Neuronal stem cell (in vitro differentiated cells): ENCODE measurements at regions not wholly inside any gene's neighbourhood (a gene's known extent, or its start where the extent isn't known, plus 50 kb on each side); places are given as distances from the start of the nearest gene placed in this dataset.

Experiments used
- DNase-seq: peaks from one replicate; pipeline ENCODE4 v3.0.0-alpha.2; 2013; ENCODE audit warnings: low spot score
- H2AFZ ChIP-seq: one replicate; pipeline ENCODE4 v1.6.1; 2013; ENCODE audit warnings: mild to moderate bottlenecking, low read length, inconsistent platforms
- H2AK5ac ChIP-seq: 2 replicates; pipeline ENCODE4 v1.6.1; 2013; ENCODE audit warnings: low read depth, mild to moderate bottlenecking, inconsistent platforms, low read length, moderate library complexity, mixed read lengths
- H2BK120ac ChIP-seq: 2 replicates; pipeline ENCODE4 v1.6.1; 2013; ENCODE audit warnings: low read depth, mild to moderate bottlenecking, inconsistent platforms, low read length, moderate library complexity, mixed read lengths
- H2BK12ac ChIP-seq: one replicate; pipeline ENCODE4 v1.6.1; 2013; ENCODE audit warnings: low read length, inconsistent platforms
- H2BK15ac ChIP-seq: 2 replicates; pipeline ENCODE4 v1.6.1; 2013; ENCODE audit warnings: mild to moderate bottlenecking, low read length, inconsistent platforms, mixed read lengths
- H2BK5ac ChIP-seq: one replicate; pipeline ENCODE4 v1.6.1; 2013; ENCODE audit warnings: inconsistent platforms, mild to moderate bottlenecking, low read length, moderate library complexity
- H3K14ac ChIP-seq: one replicate; pipeline ENCODE4 v1.6.1; 2013; ENCODE audit warnings: low read length, inconsistent platforms
- H3K18ac ChIP-seq: 2 replicates; pipeline ENCODE4 v1.6.1; 2013; ENCODE audit warnings: low read length, inconsistent platforms
- H3K23ac ChIP-seq: 2 replicates; pipeline ENCODE4 v1.6.1; 2013; ENCODE audit warnings: low read depth, mild to moderate bottlenecking, mixed read lengths, low read length, inconsistent platforms; ENCODE audit not compliant: poor library complexity
- H3K27ac ChIP-seq: replicated peaks from 3 replicates; pipeline ENCODE4 v1.5.1; 2013; ENCODE audit warnings: low read length, inconsistent platforms
- H3K27me3 ChIP-seq, 3 experiments: 2 replicates each; pipeline ENCODE4 v1.6.1; 2013; ENCODE audit warnings: low read length in 3 of 3, mild to moderate bottlenecking in 2 of 3, inconsistent platforms in 1 of 3, low read depth in 1 of 3, mixed read lengths in 1 of 3, moderate library complexity in 1 of 3; ENCODE audit not compliant: control insufficient read depth in 3 of 3, insufficient read depth in 3 of 3
- H3K36me3 ChIP-seq, 2 donors: replicated peaks in 1 of 2; 2 replicates each; pipeline ENCODE4 v1.6.1; 2013; ENCODE audit warnings: low read length in 2 of 2; ENCODE audit not compliant: control insufficient read depth in 2 of 2, insufficient read depth in 2 of 2
- H3K4ac ChIP-seq: 2 replicates; pipeline ENCODE4 v1.6.1; 2013; ENCODE audit warnings: inconsistent platforms, mild to moderate bottlenecking, low read length, moderate library complexity
- H3K4me1 ChIP-seq, 2 donors: 1 replicate in 1 of 2; 2 replicates in 1 of 2; pipeline ENCODE4 v1.6.1; 2013; ENCODE audit warnings: low read length in 2 of 2, low read depth in 1 of 2; ENCODE audit not compliant: control insufficient read depth in 2 of 2, insufficient read depth in 1 of 2
- H3K4me2 ChIP-seq: one replicate; pipeline ENCODE4 v1.6.1; 2013; ENCODE audit warnings: mild to moderate bottlenecking, low read length, inconsistent platforms; ENCODE audit not compliant: insufficient read depth, poor library complexity, severe bottlenecking
- H3K4me3 ChIP-seq, 2 donors: 2 replicates each; pipeline ENCODE4 v1.5.1; 2013; ENCODE audit warnings: low read length in 2 of 2, mild to moderate bottlenecking in 2 of 2, inconsistent platforms in 1 of 2, moderate library complexity in 1 of 2
- H3K79me1 ChIP-seq: one replicate; pipeline ENCODE4 v1.6.1; 2013; ENCODE audit warnings: low read depth, mild to moderate bottlenecking, inconsistent platforms, low read length, moderate library complexity
- H3K9ac ChIP-seq: one replicate; pipeline ENCODE4 v1.6.1; 2013; ENCODE audit warnings: mild to moderate bottlenecking, low read depth, low read length, inconsistent platforms; ENCODE audit not compliant: poor library complexity
- H3K9me3 ChIP-seq, 2 donors: replicated peaks in 1 of 2; 2 replicates each; pipeline versions ENCODE3 to v1.6.1; 2013; ENCODE audit warnings: low read length in 2 of 2, mild to moderate bottlenecking in 2 of 2, inconsistent platforms in 1 of 2, low read depth in 1 of 2, mixed read lengths in 1 of 2, moderate library complexity in 1 of 2; ENCODE audit not compliant: control insufficient read depth in 2 of 2, insufficient read depth in 1 of 2
- H4K8ac ChIP-seq: one replicate; pipeline ENCODE4 v1.6.1; 2013; ENCODE audit warnings: low read depth, mild to moderate bottlenecking, inconsistent platforms, low read length, moderate library complexity
- H4K91ac ChIP-seq: one replicate; pipeline ENCODE4 v1.6.1; 2013; ENCODE audit warnings: low read length, low read depth, mild to moderate bottlenecking, inconsistent platforms; ENCODE audit not compliant: poor library complexity
- WGBS, 2 donors: extraction: QIAGEN DNeasy Blood & Tissue Kit; methylation state at CpG; one replicate each; pipeline ENCODE4 v1.1.7; 2013; ENCODE audit warnings: missing lambda C conversion rate in 2 of 2, mixed read lengths in 1 of 2; ENCODE audit not compliant: insufficient read length in 2 of 2, insufficient replicate concordance in 1 of 2; ENCODE audit errors: extremely low coverage in 2 of 2; 5-methylcytosine and 5-hydroxymethylcytosine counted together

DNA sequence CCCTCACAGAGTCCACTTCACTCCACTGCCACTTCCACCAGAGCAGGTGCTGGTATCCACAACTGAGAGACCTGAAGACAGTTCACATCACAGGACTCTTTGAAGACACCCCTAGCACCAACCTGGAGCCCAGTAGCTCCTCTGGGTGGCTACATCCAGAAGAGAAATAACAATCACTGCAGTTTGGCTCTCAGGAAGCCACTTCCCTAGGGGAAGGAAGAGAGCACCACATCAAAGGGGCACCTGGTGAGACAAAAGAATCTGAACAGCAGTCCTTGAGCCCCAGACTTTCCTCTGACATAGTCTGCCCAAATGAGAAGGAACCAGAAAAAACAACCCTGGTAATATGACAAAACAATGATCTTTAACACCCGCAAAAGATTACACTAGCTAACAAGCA is 113.2 kb downstream of the TENT5C start:
- H2AK5ac ChIP-seq = no peak overlapping the region
- no peaks in the 10 kb centered on the region for H3K79me1 ChIP-seq
- H2BK120ac ChIP-seq = no peak overlapping the region
- H2BK15ac ChIP-seq = no peak overlapping the region
- no peak overlapping the region for H3K4me3 ChIP-seq
- H4K91ac ChIP-seq = no peak overlapping the region
- no peak overlapping the region for H3K4ac ChIP-seq
- no peaks in the 10 kb centered on the region for H3K27me3 ChIP-seq
- H3K4me1 ChIP-seq = no peaks in the 10 kb centered on the region
- H4K8ac ChIP-seq = no peak overlapping the region
- no peak overlapping the region for H3K9ac ChIP-seq
- no peak overlapping the region for H2BK12ac ChIP-seq
- H3K18ac ChIP-seq = no peak overlapping the region
- no peak overlapping the region for H3K23ac ChIP-seq
- DNase-seq = no peak
- no peak overlapping the region for H3K4me2 ChIP-seq
- peaks cover 0 to 3% of the 10 kb centered on the region in 2 donors for H3K9me3 ChIP-seq
- H3K14ac ChIP-seq = no peak overlapping the region
- no CpG with 5 or more reads among the region's 1 CpG for WGBS, 2 donors
- no peak overlapping the region for H2BK5ac ChIP-seq
- H3K36me3 ChIP-seq = no peaks in the 10 kb centered on the region
- no peak overlapping the region for H2AFZ ChIP-seq
- H3K27ac ChIP-seq = no peak overlapping the region

DNA sequence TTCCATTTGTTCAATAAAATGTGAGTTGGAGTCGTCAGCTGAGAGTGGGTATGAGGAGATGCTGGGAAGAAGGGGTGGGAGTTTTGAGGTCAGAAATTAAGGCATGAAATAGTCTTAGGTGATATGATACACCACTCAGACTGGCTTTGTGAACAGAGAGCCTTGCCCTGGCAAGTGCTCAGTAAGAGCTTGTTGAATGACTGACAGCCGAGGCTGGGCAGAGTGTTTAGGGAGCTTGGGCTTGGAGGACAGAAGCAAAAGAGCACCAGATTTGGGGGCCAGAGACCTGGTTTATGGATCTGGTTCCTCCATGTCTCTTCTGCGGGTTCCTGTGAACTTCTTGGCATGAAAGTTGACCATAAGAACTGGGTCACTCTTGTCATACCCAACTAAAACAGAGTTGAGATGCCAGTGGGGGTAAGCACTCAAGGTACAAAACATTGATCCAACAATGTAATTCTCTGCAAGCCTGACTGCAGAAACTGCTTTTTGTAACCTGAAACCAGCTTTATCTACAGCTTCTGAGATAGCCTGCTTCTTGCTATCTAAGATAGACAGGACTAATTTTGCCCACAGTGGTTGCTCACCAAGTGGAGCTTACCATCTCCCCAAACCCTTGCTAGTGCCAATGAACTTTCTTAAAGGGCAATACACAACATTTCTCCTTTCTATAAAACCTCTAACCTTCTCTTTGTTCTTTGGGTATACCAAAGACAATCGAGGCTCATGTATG is 126.4 kb downstream of the TENT5C start:
- H3K4me3 ChIP-seq = no peak overlapping the region
- no peaks in the 10 kb centered on the region for H3K9me3 ChIP-seq
- H3K27ac ChIP-seq = no peak overlapping the region
- peaks cover 0 to 5% of the 10 kb centered on the region in 2 donors for H3K4me1 ChIP-seq
- no peak for DNase-seq
- H4K8ac ChIP-seq = no peak overlapping the region
- H2BK5ac ChIP-seq = no peak overlapping the region
- no peak overlapping the region for H2AFZ ChIP-seq
- no peak overlapping the region for H4K91ac ChIP-seq
- H3K23ac ChIP-seq = no peak overlapping the region
- no peak overlapping the region for H3K9ac ChIP-seq
- no peak overlapping the region for H2AK5ac ChIP-seq
- no CpG with 5 or more reads among the region's 4 CpGs for WGBS, 2 donors
- H3K27me3 ChIP-seq = no peaks in the 10 kb centered on the region
- no peak overlapping the region for H3K4me2 ChIP-seq
- H3K18ac ChIP-seq = no peak overlapping the region
- H3K4ac ChIP-seq = no peak overlapping the region
- H3K14ac ChIP-seq = no peak overlapping the region
- no peaks in the 10 kb centered on the region for H3K36me3 ChIP-seq
- H2BK12ac ChIP-seq = no peak overlapping the region
- H3K79me1 ChIP-seq = no peaks in the 10 kb centered on the region
- H2BK15ac ChIP-seq = no peak overlapping the region
- no peak overlapping the region for H2BK120ac ChIP-seq

DNA sequence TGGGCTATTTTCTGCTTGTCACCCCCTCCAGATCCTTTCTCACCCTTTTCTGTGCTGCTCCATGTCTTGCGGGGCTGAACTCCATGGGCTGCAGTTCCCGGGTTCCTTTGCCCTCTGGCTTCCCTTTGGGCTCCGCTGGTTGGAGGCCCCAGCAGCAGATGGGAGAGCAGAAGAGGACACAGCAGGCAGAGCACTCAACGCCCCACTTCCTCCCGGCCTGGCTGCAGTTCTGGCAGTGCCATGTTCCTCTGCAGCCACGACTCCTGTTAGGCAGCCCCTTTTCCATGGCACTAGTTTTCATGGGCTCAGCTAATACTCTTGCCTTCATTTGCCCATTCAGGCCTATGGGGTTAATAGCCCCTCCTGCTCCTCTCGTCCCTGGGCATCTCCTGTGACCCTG is 127.1 kb downstream of the TENT5C start:
- Histone ChIP-seq H3K4me2 (no peak overlapping the region), H3K18ac (no peak overlapping the region), H3K23ac (no peak overlapping the region), H3K27ac (no peak overlapping the region), H3K14ac (no peak overlapping the region), H3K4me3 (no peak overlapping the region), H3K4ac (no peak overlapping the region), H3K9ac (peak overlapping the region; percentile 51), H3K36me3 (no peaks in the 10 kb centered on the region), H3K9me3 (no peaks in the 10 kb centered on the region), H2BK12ac (no peak overlapping the region), H3K4me1 (peaks cover 0 to 5% of the 10 kb centered on the region in 2 donors), H2BK5ac (no peak overlapping the region), H2BK120ac (no peak overlapping the region), H4K8ac (no peak overlapping the region), H2BK15ac (no peak overlapping the region), H3K79me1 (no peaks in the 10 kb centered on the region), H4K91ac (no peak overlapping the region), H2AFZ (no peak overlapping the region), H3K27me3 (no peaks in the 10 kb centered on the region), H2AK5ac (no peak overlapping the region)
- no peak for DNase-seq
- no CpG with 5 or more reads among the region's 7 CpGs for WGBS, 2 donors

DNA sequence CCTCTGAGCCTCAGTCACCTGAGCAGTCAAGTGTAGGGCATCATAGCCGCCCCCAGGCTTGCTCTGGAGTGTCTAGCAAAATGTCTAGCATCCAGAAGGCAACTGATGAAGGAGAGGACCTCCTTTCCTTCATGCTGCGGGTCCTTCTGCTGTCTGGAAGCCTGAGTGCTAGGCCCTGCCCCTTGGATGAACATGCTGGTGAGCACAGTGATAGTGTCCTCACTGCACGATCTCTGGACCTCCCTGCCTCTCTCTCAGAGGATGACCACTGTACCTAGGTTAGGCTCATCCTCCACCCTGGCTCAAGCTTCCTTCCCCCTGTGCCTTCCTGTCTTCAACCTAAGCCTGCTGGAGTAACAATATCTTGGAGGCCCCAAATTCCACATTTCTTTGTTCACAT is 128.6 kb downstream of the TENT5C start:
- H3K4me2 ChIP-seq = no peak overlapping the region
- peaks cover 0 to 5% of the 10 kb centered on the region in 2 donors for H3K4me1 ChIP-seq
- H3K18ac ChIP-seq = peak overlapping the region; percentile 66
- H3K14ac ChIP-seq = no peak overlapping the region
- H3K9ac ChIP-seq = no peak overlapping the region
- H3K9me3 ChIP-seq = no peaks in the 10 kb centered on the region
- H3K36me3 ChIP-seq = no peaks in the 10 kb centered on the region
- no peak for DNase-seq
- no CpG with 5 or more reads among the region's 3 CpGs for WGBS, 2 donors
- no peak overlapping the region for H3K23ac ChIP-seq
- H3K27me3 ChIP-seq = no peaks in the 10 kb centered on the region
- no peak overlapping the region for H4K8ac ChIP-seq
- no peaks in the 10 kb centered on the region for H3K79me1 ChIP-seq
- no peak overlapping the region for H2BK120ac ChIP-seq
- no peak overlapping the region for H4K91ac ChIP-seq
- H2AK5ac ChIP-seq = no peak overlapping the region
- H2BK5ac ChIP-seq = peak overlapping the region; percentile 9
- H2AFZ ChIP-seq = peak overlapping the region; percentile 77
- peak overlapping the region; percentile 32 for H3K4ac ChIP-seq
- no peak overlapping the region for H3K27ac ChIP-seq
- no peak overlapping the region for H2BK15ac ChIP-seq
- H2BK12ac ChIP-seq = no peak overlapping the region
- H3K4me3 ChIP-seq = no peak overlapping the region
